RPMI8226 (cell line): ENCODE measurements at regions not wholly inside any gene's neighbourhood (a gene's known extent, or its start where the extent isn't known, plus 50 kb on each side); places are given as distances from the start of the nearest gene placed in this dataset.

ENCODE experiments used
- DNase-seq: peaks from one replicate; pipeline ENCODE4 v3.0.0-alpha.2; 2015

GRCh38 chr20:50363479-50363878 lies 146.7 kb upstream of the PTPN1 start:
- DNase-seq, result no peak

GRCh38 chr20:50364542-50364941 lies 145.6 kb upstream of the PTPN1 start:
- DNase-seq, result no peak

- peak; percentile 93 for DNase-seq
Observed at GRCh38 chr20:50366270-50367103, 143.7 kb upstream of the PTPN1 start.

- DNase-seq, result no peak
Observed at GRCh38 chr20:50367104-50367674, 143.0 kb upstream of the PTPN1 start.

GRCh38 chr20:50367739-50368375 lies 142.3 kb upstream of the PTPN1 start:
- no peak for DNase-seq

GRCh38 chr20:50368386-50368785 lies 141.8 kb upstream of the PTPN1 start:
- DNase-seq, result no peak

GRCh38 chr20:50368813-50369224 lies 141.4 kb upstream of the PTPN1 start:
- no peak for DNase-seq

- peak; percentile 95 for DNase-seq
Observed at GRCh38 chr20:50369225-50370035, 140.8 kb upstream of the PTPN1 start.

- no peak for DNase-seq
Observed at GRCh38 chr20:50370036-50370566, 140.1 kb upstream of the PTPN1 start.

GRCh38 chr20:50371878-50372769 lies 138.1 kb upstream of the PTPN1 start:
- no peak for DNase-seq

- DNase-seq, result no peak
Observed at GRCh38 chr20:50372770-50373088, 137.5 kb upstream of the PTPN1 start.

- no peak for DNase-seq
Observed at GRCh38 chr20:50373674-50374286, 136.4 kb upstream of the PTPN1 start.

GRCh38 chr20:50374541-50375078 lies 135.6 kb upstream of the PTPN1 start:
- DNase-seq, result no peak

- DNase-seq, result no peak
Observed at GRCh38 chr20:50376179-50376887, 133.8 kb upstream of the PTPN1 start.

GRCh38 chr20:50376888-50377459 lies 133.2 kb upstream of the PTPN1 start:
- peak; percentile 95 for DNase-seq

- DNase-seq, result no peak
Observed at GRCh38 chr20:50378170-50379000, 131.8 kb upstream of the PTPN1 start.

- DNase-seq, result no peak
Observed at GRCh38 chr20:50379049-50379990, 130.9 kb upstream of the PTPN1 start.
